ENCODE measurements at regions not wholly inside any gene's neighbourhood (a gene's known extent, or its start where the extent isn't known, plus 50 kb on each side); places are given as distances from the start of the nearest gene placed in this dataset.

- peak; percentile 88 for TF ChIP-seq ZNF263 (CRISPR knock-in tag; IDR thresholded peaks at IDR 0.05)
- TF ChIP-seq FOSL1 (CRISPR knock-in tag; IDR thresholded peaks at IDR 0.05; ENCODE audit: borderline replicate concordance) = no peak
- no peak for TF ChIP-seq ZNF260 (CRISPR knock-in tag; IDR thresholded peaks at IDR 0.05; ENCODE audit: borderline replicate concordance, low read depth)
- no peak for TF ChIP-seq MAF1 (CRISPR knock-in tag; IDR thresholded peaks at IDR 0.05; ENCODE audit: borderline replicate concordance)
- no peak for TF ChIP-seq ESRRA (CRISPR knock-in tag; IDR thresholded peaks at IDR 0.05; ENCODE audit: low read depth)
- no peak for TF ChIP-seq ZNF792 (CRISPR knock-in tag; IDR thresholded peaks at IDR 0.05)
- TF ChIP-seq HOXA9 (CRISPR knock-in tag; IDR thresholded peaks at IDR 0.05; ENCODE audit: borderline replicate concordance) = no peak
- TF ChIP-seq HMG20A (CRISPR knock-in tag; IDR thresholded peaks at IDR 0.05; ENCODE audit: borderline replicate concordance) = peak; percentile 47; the same call in 1 of the 2 replicates
- no peak for TF ChIP-seq ZNF431 (CRISPR knock-in tag; IDR thresholded peaks at IDR 0.05; ENCODE audit: borderline replicate concordance, low read depth)
- TF ChIP-seq, protein P1, sequence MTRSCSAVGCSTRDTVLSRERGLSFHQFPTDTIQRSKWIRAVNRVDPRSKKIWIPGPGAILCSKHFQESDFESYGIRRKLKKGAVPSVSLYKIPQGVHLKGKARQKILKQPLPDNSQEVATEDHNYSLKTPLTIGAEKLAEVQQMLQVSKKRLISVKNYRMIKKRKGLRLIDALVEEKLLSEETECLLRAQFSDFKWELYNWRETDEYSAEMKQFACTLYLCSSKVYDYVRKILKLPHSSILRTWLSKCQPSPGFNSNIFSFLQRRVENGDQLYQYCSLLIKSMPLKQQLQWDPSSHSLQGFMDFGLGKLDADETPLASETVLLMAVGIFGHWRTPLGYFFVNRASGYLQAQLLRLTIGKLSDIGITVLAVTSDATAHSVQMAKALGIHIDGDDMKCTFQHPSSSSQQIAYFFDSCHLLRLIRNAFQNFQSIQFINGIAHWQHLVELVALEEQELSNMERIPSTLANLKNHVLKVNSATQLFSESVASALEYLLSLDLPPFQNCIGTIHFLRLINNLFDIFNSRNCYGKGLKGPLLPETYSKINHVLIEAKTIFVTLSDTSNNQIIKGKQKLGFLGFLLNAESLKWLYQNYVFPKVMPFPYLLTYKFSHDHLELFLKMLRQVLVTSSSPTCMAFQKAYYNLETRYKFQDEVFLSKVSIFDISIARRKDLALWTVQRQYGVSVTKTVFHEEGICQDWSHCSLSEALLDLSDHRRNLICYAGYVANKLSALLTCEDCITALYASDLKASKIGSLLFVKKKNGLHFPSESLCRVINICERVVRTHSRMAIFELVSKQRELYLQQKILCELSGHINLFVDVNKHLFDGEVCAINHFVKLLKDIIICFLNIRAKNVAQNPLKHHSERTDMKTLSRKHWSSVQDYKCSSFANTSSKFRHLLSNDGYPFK (CRISPR knock-in tag; IDR thresholded peaks at IDR 0.05; ENCODE audit: borderline replicate concordance) = no peak
- no peak for TF ChIP-seq ZNF34 (CRISPR knock-in tag; IDR thresholded peaks at IDR 0.05; ENCODE audit: borderline replicate concordance)
- TF ChIP-seq FOXA1 (IDR thresholded peaks at IDR 0.05) = no peak
- 0 out of 2 replicates have a peak, but pooled peaks have one; percentile 11 for TF ChIP-seq FOXA1 (CRISPR knock-in tag; IDR thresholded peaks at IDR 0.05)
- TF ChIP-seq CBX5 (CRISPR knock-in tag; IDR thresholded peaks at IDR 0.05; ENCODE audit: borderline replicate concordance) = peak; percentile 32; the same call in 1 of the 2 replicates
- peak; percentile 98 for TF ChIP-seq ZNF12 (CRISPR knock-in tag; IDR thresholded peaks at IDR 0.05)
- TF ChIP-seq ZSCAN31 (CRISPR knock-in tag; IDR thresholded peaks at IDR 0.05; ENCODE audit: low read depth) = 0 out of 2 replicates have a peak, but pooled peaks have one; percentile 52
- no peak for TF ChIP-seq RFXANK (CRISPR knock-in tag; IDR thresholded peaks at IDR 0.05)
- TF ChIP-seq, protein P2, sequence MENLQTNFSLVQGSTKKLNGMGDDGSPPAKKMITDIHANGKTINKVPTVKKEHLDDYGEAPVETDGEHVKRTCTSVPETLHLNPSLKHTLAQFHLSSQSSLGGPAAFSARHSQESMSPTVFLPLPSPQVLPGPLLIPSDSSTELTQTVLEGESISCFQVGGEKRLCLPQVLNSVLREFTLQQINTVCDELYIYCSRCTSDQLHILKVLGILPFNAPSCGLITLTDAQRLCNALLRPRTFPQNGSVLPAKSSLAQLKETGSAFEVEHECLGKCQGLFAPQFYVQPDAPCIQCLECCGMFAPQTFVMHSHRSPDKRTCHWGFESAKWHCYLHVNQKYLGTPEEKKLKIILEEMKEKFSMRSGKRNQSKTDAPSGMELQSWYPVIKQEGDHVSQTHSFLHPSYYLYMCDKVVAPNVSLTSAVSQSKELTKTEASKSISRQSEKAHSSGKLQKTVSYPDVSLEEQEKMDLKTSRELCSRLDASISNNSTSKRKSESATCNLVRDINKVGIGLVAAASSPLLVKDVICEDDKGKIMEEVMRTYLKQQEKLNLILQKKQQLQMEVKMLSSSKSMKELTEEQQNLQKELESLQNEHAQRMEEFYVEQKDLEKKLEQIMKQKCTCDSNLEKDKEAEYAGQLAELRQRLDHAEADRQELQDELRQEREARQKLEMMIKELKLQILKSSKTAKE (CRISPR knock-in tag; IDR thresholded peaks at IDR 0.05; ENCODE audit: borderline replicate concordance) = no peak
- TF ChIP-seq DPF2 (CRISPR knock-in tag; IDR thresholded peaks at IDR 0.05; ENCODE audit: borderline replicate concordance, low read depth) = no peak
- no peak for TF ChIP-seq SP2 (CRISPR knock-in tag; IDR thresholded peaks at IDR 0.05)
- TF ChIP-seq ZNF441 (CRISPR knock-in tag; IDR thresholded peaks at IDR 0.05; ENCODE audit: borderline replicate concordance) = no peak
- 0 out of 2 replicates have a peak, but pooled peaks have one; percentile 16 for TF ChIP-seq HDAC1 (CRISPR knock-in tag; IDR thresholded peaks at IDR 0.05)
- no peak for TF ChIP-seq ZNF850 (CRISPR knock-in tag; conservative IDR thresholded peaks at IDR 0.05)
- TF ChIP-seq ZNF564 (CRISPR knock-in tag; IDR thresholded peaks at IDR 0.05) = peak; percentile 94
- TF ChIP-seq RAD21 (CRISPR knock-in tag; IDR thresholded peaks at IDR 0.05) = peak; percentile 64
- no peak for TF ChIP-seq IKZF1 (IDR thresholded peaks at IDR 0.05)
Measured at GRCh38 chr11:16605894-16606783, 132.3 kb upstream of the C11orf58 start (continued).
